H54 (cell line): ENCODE measurements at regions not wholly inside any gene's neighbourhood (a gene's known extent, or its start where the extent isn't known, plus 50 kb on each side); places are given as distances from the start of the nearest gene placed in this dataset.

Source experiments
- DNase-seq: peaks from one replicate; pipeline ENCODE4 v3.0.0; 2011; ENCODE audit warnings: low spot score, mixed read lengths; ENCODE audit not compliant: insufficient read length
- FAIRE-seq: peaks from 3 replicates; lab custom pipeline; 2011; peaks lifted over from hg19 to GRCh38; lab: Jason Lieb, UNC
- POLR2A ChIP-seq: IDR thresholded peaks from 2 replicates; pipeline ENCODE4 v1.6.1; 2011; ENCODE audit warnings: low read depth, mild to moderate bottlenecking, low read length

DNA sequence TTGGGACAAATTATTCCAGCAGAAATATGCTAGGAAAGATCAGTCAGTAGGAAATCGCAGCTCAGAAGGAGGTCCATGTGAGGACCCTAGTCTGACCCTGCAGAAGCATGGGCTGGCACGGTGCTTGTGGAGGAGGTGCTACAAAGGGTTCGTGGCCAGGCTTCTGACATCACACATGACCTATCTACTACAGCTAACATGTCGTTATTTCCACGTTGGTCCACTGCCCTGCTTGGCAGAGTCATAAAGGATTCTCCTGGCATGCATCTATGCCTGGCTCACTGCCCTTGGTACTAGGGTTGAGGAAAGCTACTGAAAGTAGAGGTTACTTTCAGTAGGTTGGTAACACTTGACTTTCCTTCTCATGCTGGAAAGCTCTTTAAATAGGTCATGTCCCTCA lies 118.1 kb upstream of the SHISA6 start:
- FAIRE-seq, result no peak
- TF ChIP-seq POLR2A, result no peak
- no peak for DNase-seq

DNA sequence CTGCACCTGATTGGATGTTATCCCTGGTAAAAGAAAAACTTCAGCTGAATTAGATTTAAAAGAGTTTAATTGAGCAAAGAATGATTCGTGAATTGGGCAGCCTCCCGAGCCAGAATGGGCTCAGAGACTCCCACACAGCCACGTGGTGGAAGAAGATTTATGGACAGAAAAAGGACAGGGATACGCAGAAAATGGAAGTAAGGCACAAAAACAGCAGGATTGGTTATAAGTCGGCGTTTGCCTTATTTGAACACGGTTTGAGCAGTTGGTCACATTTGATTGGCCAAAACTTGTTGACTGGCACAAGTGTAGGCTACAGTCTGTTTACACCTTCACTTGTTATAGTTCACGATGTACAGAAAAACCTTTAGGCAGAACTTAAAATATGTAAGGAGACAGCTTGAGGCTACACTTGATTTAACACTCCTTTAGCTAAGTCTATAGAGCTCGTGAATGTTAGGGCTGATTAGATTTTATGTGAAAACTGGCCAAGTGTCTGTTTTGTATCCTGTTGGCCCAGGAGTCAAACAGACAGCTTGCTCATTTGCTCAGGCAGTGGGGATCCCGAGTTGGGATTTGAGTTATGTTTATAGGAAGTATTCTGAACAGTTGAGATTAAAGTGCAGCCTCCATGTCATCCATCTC lies 119.5 kb upstream of the SHISA6 start:
- FAIRE-seq, result no peak
- no peak for DNase-seq
- no peak for TF ChIP-seq POLR2A

DNA sequence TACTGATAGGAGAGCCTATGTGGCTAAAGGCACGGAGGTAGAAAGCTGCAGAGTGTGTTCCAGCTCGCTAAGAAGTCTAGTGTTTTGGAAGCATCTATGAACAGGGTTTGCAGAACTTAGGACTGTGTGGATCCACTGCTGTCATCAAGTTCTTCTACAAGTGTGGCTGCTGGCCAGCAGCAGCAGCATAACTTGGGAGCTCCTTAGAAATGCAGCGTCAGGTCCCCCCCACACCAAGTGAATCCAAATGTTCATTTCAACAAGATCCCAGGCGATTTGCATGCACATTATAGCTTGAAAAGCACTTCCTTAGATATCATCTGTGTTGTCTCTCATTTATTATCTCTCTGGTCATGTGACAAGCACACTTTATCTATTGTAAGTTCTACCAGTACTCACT lies 131.9 kb upstream of the SHISA6 start:
- TF ChIP-seq POLR2A, result no peak
- FAIRE-seq (no peak), DNase-seq (no peak)

DNA sequence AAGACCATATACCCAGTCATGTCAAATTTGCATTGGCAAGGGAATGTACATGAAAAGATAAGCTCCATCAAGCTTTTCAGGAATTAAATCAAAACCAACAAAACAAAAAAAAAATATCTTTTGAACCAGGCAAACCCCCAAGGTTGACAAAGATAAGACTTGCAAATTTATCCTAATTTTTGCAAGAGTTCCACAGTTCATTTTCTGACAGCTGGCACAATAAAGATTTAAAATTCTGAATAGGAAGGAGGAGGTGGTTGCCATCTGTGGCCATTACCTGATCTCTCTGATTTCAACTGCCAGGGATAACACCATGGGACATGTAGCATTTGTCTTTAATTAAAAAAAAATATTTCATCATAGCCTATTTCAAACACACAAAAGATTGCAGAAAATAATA lies 135.9 kb upstream of the SHISA6 start:
- FAIRE-seq (no peak), DNase-seq (no peak)
- no peak for TF ChIP-seq POLR2A

DNA sequence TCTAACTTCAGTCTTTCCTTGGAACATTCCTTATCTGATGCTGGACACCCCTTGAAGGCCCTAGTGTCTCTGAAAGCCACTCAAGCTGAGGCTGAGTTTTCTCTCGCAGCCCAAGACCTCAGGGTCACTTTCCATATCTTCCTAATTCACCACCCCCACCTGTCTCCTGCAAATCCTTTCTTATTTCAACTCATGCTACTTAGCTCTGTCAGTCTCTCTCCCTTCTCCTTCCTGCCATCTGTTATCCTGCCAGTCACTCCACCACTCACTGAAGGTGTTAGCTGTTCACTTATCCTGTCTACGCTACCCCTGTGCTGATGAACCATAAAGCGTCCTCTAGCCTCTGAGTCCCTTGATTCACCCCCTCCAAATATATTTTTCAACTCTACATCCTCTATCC lies 143.9 kb upstream of the SHISA6 start:
- TF ChIP-seq POLR2A, result no peak
- FAIRE-seq (no peak), DNase-seq (no peak)

DNA sequence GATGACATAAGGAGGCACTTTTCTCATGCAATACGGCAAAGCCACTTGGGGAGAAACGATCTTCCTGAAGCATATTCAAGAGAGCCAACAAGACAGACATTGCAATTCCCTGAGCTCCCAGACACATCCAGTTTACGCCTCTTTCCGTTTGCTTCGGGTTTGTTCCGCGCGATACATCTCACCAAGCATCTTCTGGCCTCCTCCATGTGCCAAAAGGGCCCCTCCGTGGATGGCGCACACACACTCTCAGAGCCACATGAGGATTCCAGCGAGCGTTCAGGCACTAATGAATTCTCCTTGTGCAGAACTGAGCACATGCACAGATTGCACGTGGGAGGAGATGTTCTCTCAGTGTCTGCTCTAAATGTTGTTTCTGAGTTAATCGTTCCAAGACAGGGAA lies 146.7 kb upstream of the SHISA6 start:
- no peak for TF ChIP-seq POLR2A
- DNase-seq (no peak), FAIRE-seq (no peak)

DNA sequence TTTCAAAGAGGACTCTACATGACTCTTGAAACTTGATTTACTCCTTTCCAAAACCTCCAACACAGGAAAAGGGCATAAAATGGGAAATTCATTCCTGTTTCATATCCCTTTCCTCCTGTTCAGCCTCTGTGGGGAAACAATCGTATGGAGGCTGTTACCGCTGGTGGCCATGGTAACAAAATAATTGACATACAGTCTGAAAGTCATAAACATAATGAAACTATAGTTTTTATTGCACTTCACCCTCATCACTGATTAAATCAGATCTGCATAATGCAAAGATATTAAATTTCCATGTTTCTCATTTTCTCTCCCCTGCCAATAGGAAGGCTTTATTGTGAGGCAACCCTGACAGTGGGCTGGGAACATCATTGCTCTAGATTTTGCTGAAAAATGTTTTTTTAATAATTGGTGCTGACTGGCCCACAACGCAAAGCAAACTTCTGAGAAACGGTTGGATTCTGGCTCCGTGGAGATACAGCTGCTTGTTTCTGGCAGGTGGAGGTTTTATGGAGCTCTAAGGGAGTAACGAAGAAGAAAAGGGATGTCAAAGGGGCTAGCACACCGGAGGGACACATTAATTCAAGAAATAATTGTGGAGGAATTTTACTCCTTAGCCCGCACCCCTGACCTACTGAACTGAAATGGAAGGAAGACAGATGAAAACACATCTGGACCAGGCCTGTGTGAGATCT lies 154.2 kb upstream of the SHISA6 start:
- TF ChIP-seq POLR2A, result no peak
- FAIRE-seq, result no peak
- no peak for DNase-seq

DNA sequence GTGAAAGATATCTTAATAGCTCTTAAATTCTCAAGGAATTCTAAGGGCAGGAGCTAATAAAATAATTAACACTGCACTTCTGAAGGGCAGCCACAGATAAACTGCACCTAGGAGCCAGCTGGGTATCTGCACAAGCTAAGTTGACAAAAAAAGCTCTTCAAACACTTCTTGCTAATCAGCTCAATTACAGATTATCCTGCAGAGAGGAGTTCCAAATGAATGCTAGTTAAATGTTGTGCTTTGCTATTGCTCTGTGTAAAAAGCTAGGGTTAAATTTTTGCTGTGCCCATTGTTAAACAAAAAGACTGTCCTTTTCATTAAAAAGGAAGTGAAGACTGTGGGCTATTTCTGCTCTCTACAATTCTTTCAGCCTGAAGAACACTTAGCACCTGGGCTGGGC lies 158.5 kb upstream of the SHISA6 start:
- FAIRE-seq, result no peak
- DNase-seq, result no peak
- no peak for TF ChIP-seq POLR2A

DNA sequence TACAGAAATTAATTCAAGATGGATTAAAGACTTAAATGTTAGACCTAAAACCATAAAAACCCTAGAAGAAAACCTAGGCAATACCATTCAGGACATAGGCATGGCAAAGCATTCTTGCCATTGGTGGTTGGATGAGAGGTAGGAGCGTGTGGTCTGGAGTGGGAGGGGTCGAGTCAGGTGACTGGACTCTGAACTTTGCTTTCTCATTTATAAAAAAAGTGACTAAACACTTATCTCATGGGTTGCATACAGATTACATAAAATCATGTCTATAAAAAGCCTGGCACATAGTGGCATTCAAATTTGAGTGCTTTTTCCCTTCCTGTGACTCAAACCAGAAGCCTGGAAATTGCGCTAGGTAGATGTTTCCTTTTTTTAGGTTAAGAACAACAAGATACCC lies 159.7 kb upstream of the SHISA6 start:
- DNase-seq (no peak), FAIRE-seq (no peak)
- no peak for TF ChIP-seq POLR2A

DNA sequence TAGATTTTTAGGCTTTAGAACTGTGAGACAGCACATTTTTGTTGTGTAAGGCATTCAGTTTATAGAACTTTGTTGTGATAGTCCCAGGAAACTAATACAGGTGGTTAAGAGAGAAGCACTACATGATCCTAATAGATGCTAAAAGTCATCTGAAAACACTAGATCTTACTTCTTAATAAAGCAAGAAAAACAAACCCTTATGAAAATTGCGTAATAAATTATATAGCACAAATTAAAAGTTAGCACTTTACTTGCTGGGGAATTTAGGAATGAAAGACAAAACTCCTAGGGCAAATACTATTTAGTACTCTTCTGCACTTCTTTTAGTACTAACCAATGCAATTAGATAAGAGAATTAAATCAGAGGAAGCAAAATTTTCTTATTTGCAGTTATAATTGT lies 163.3 kb upstream of the SHISA6 start:
- no peak for TF ChIP-seq POLR2A
- no peak for DNase-seq
- FAIRE-seq, result no peak

DNA sequence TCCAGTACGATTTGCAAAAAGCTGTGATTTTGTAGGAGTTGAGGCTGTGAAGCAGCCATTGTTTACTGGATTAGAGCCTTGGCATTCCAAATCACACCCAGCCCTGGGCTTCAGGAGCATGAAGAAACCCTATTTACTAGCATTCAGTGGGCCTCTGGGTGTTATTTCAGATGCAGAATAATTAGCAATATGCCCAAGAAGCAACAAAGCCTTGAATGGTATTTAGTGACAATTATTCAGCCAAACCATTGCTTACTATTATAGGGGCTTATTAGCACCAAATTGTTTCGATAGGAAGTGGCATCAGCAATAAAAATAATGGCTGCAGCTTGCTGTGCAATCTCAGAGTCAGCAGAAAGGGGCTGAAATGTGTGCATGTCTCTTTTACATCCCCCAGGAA lies 166.6 kb upstream of the SHISA6 start:
- TF ChIP-seq POLR2A, result no peak
- FAIRE-seq (no peak), DNase-seq (no peak)

DNA sequence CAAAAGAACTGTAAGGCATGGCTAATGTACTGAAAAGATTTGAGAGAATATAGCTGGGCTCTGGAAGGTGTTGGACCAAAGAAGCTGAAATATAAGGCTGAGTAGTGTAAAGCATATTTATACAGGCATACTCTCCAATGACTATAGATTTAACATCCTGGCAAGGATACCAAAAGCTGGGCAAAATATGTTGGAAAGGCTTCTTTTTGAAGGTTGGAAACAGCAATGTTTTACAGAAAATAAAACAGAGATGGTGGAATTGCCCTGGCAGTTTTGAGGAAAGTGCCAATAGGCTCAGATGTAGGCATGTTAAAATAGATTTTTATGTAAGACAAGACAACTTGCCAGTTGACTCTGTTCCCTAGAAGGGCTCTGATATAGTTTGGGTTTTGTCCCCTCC lies 184.1 kb upstream of the SHISA6 start:
- TF ChIP-seq POLR2A, result no peak
- no peak for FAIRE-seq
- no peak for DNase-seq

DNA sequence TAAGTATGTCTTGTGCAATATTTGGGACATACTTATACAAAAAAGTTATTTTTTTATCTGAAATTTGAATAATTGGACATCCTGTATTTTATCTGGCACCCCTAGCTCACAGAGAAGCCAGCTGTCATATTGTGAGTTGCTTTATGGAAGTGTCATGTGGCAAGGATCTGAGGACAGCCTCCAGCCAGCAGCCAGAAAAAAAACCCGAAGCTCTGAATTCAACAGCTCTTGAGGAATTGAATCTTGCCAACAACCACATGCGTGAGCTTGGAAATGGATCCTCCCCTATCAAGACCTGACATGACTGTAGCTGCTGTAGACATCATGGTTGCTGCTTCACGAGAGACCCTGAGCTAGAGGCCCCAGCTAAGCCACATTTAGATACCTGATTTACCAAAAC lies 187.2 kb upstream of the SHISA6 start:
- no peak for TF ChIP-seq POLR2A
- DNase-seq (no peak), FAIRE-seq (no peak)

DNA sequence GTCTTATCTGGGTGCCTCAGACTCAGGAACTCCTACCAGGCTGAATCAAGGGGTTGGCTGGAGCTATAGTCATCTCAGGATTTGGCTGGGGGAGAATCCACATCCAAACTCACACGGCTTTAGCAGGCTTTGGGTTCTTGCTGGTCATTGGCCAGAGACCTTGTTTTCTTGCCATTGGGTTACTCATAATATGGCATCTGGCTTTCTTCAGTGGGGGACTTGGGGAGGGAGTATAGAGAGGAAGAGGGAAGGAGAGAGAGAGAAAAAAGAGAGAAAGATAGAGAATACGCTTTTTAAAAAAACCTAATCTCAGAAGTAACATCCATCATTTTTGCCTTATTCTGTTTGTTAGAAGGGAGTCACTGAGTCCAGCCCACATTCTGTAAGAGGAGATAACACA lies 191.5 kb upstream of the SHISA6 start:
- TF ChIP-seq POLR2A, result no peak
- FAIRE-seq (no peak), DNase-seq (no peak)

DNA sequence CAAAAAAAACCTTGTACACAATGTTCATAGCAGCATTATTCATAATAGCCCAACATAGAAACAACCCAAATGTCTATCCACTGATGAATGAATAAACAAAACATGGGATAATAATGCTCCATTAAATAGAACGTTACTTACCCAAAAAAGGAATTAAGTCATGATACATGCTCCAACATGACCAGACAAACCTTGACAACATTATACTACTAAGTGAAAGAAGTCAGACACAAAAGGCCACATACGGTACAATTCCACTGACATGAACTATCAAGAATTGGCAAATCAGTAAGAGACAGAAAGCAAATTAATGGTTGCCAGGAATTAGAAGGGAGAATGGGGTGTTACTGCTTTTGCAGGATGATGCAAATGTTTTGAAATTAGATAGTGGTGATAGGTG lies 193.8 kb upstream of the SHISA6 start:
- FAIRE-seq (no peak), DNase-seq (no peak)
- no peak for TF ChIP-seq POLR2A
